Activated T-helper 1 cell treated with anti-CD3 and anti-CD28 coated beads, Interleukin-12 subunit alpha, Interleukin-12 subunit beta, Interleukin-2, Interleukin-4 antibody, amounts not matched to agents 30 ng/mL and 10 ng/mL and 1 ng/mL, durations not matched to agents 14 hours and 24 hours and 36 hours (primary cell): ENCODE measurements at regions not wholly inside any gene's neighbourhood (a gene's known extent, or its start where the extent isn't known, plus 50 kb on each side); places are given as distances from the start of the nearest gene placed in this dataset.

Experiments used
- DNase-seq: peaks from one replicate; pipeline ENCODE4 v3.0.0; 2021; ENCODE audit warnings: low spot score
- H3K27ac Mint-ChIP-seq: one replicate; pipeline ENCODE4 v1.8.0; 2021; ENCODE audit warnings: mild to moderate bottlenecking, mixed read lengths
- H3K27me3 Mint-ChIP-seq: one replicate; pipeline ENCODE4 v1.8.0; 2022; ENCODE audit warnings: mild to moderate bottlenecking, moderate library complexity, mixed read lengths; ENCODE audit not compliant: insufficient read depth
- H3K36me3 Mint-ChIP-seq: one replicate; pipeline ENCODE4 v1.8.0; 2021; ENCODE audit warnings: low read depth, mixed read lengths
- H3K4me1 Mint-ChIP-seq: one replicate; pipeline ENCODE4 v1.8.0; 2021; ENCODE audit warnings: low read depth, mixed read lengths
- H3K4me3 Mint-ChIP-seq: one replicate; pipeline ENCODE4 v1.8.0; 2021; ENCODE audit warnings: mild to moderate bottlenecking, moderate library complexity, mixed read lengths
- H3K9me3 Mint-ChIP-seq: one replicate; pipeline ENCODE4 v1.8.0; 2021; ENCODE audit warnings: mixed read lengths
- intact Hi-C: fragments of 100-400 bp; cut with micrococcal nuclease; formaldehyde crosslinking; loops from one replicate; pipeline ENCODE4 v1.15.1; 2024

- Mint-ChIP-seq H3K27ac (no peak overlapping the region), H3K4me3 (no peak overlapping the region), H3K27me3 (no peaks in the 10 kb centered on the region), H3K9me3 (no peaks in the 10 kb centered on the region), H3K4me1 (no peaks in the 10 kb centered on the region), H3K36me3 (no peaks in the 10 kb centered on the region)
- intact Hi-C loops, result no loop called here
- no peak for DNase-seq
Observed at GRCh38 chr18:78689606-78690005, 290.0 kb upstream of the SALL3 start.

GRCh38 chr18:78692105-78692504 is 287.5 kb upstream of the SALL3 start:
- no peak for DNase-seq
- Mint-ChIP-seq H3K27ac (no peak overlapping the region), H3K36me3 (no peaks in the 10 kb centered on the region), H3K9me3 (no peaks in the 10 kb centered on the region), H3K4me3 (no peak overlapping the region), H3K4me1 (no peaks in the 10 kb centered on the region), H3K27me3 (no peaks in the 10 kb centered on the region)
- intact Hi-C loops, result no loop called here

GRCh38 chr18:78693429-78693828 is 286.2 kb upstream of the SALL3 start:
- H3K27me3 Mint-ChIP-seq, result no peaks in the 10 kb centered on the region
- intact Hi-C loops, result no loop called here

GRCh38 chr18:78696698-78697435 is 282.8 kb upstream of the SALL3 start:
- no peak for DNase-seq
- Mint-ChIP-seq H3K9me3 (no peaks in the 10 kb centered on the region), H3K27ac (no peak overlapping the region)

More at GRCh38 chr18:78693429-78693828, 286.2 kb upstream of the SALL3 start:
- DNase-seq, result no peak
- Mint-ChIP-seq H3K4me1 (no peaks in the 10 kb centered on the region), H3K27ac (no peak overlapping the region), H3K4me3 (no peak overlapping the region), H3K36me3 (no peaks in the 10 kb centered on the region), H3K9me3 (no peaks in the 10 kb centered on the region)

GRCh38 chr18:78697446-78697845 is 282.2 kb upstream of the SALL3 start:
- intact Hi-C loops, result no loop called here
- no peak overlapping the region for H3K27ac Mint-ChIP-seq
- no peaks in the 10 kb centered on the region for H3K4me1 Mint-ChIP-seq
- H3K4me3 Mint-ChIP-seq, result no peak overlapping the region
- DNase-seq, result no peak
- H3K36me3 Mint-ChIP-seq, result no peaks in the 10 kb centered on the region
- H3K9me3 Mint-ChIP-seq, result no peaks in the 10 kb centered on the region
- H3K27me3 Mint-ChIP-seq, result no peaks in the 10 kb centered on the region

More at GRCh38 chr18:78696698-78697435, 282.8 kb upstream of the SALL3 start:
- Mint-ChIP-seq H3K36me3 (no peaks in the 10 kb centered on the region), H3K27me3 (no peaks in the 10 kb centered on the region), H3K4me3 (no peak overlapping the region), H3K4me1 (no peaks in the 10 kb centered on the region)
- intact Hi-C loops, result no loop called here

GRCh38 chr18:78698914-78699313 is 280.7 kb upstream of the SALL3 start:
- intact Hi-C loops, result no loop called here
- H3K9me3 Mint-ChIP-seq, result peaks cover 4% of the 10 kb centered on the region
- H3K27me3 Mint-ChIP-seq, result no peaks in the 10 kb centered on the region
- H3K4me1 Mint-ChIP-seq, result no peaks in the 10 kb centered on the region
- H3K4me3 Mint-ChIP-seq, result no peak overlapping the region
- H3K36me3 Mint-ChIP-seq, result no peaks in the 10 kb centered on the region
- no peak overlapping the region for H3K27ac Mint-ChIP-seq
- no peak for DNase-seq

GRCh38 chr18:78699499-78699898 is 280.1 kb upstream of the SALL3 start:
- H3K4me3 Mint-ChIP-seq, result no peak overlapping the region
- H3K36me3 Mint-ChIP-seq, result no peaks in the 10 kb centered on the region
- H3K9me3 Mint-ChIP-seq, result peaks cover 5% of the 10 kb centered on the region
- no peaks in the 10 kb centered on the region for H3K27me3 Mint-ChIP-seq
- H3K4me1 Mint-ChIP-seq, result no peaks in the 10 kb centered on the region
- no peak for DNase-seq
- no peak overlapping the region for H3K27ac Mint-ChIP-seq
- intact Hi-C loops, result no loop called here

- H3K36me3 Mint-ChIP-seq, result no peaks in the 10 kb centered on the region
- H3K4me1 Mint-ChIP-seq, result no peaks in the 10 kb centered on the region
- no peak overlapping the region for H3K4me3 Mint-ChIP-seq
Observed at GRCh38 chr18:78701771-78702396, 277.7 kb upstream of the SALL3 start.

GRCh38 chr18:78703291-78703690 is 276.3 kb upstream of the SALL3 start:
- peaks cover 5% of the 10 kb centered on the region for H3K9me3 Mint-ChIP-seq
- no peak overlapping the region for H3K4me3 Mint-ChIP-seq
- no peaks in the 10 kb centered on the region for H3K36me3 Mint-ChIP-seq
- intact Hi-C loops, result no loop called here
- no peaks in the 10 kb centered on the region for H3K27me3 Mint-ChIP-seq
- H3K4me1 Mint-ChIP-seq, result no peaks in the 10 kb centered on the region
- no peak for DNase-seq
- no peak overlapping the region for H3K27ac Mint-ChIP-seq

More at GRCh38 chr18:78701771-78702396, 277.7 kb upstream of the SALL3 start:
- no peaks in the 10 kb centered on the region for H3K27me3 Mint-ChIP-seq
- no peak for DNase-seq
- H3K27ac Mint-ChIP-seq, result no peak overlapping the region
- peaks cover 5% of the 10 kb centered on the region for H3K9me3 Mint-ChIP-seq
- intact Hi-C loops, result no loop called here

- DNase-seq, result no peak
- Mint-ChIP-seq H3K36me3 (no peaks in the 10 kb centered on the region), H3K27ac (no peak overlapping the region), H3K4me1 (no peaks in the 10 kb centered on the region), H3K27me3 (no peaks in the 10 kb centered on the region), H3K4me3 (no peak overlapping the region), H3K9me3 (peaks cover 13% of the 10 kb centered on the region)
- intact Hi-C loops, result no loop called here
Observed at GRCh38 chr18:78704971-78705461, 274.6 kb upstream of the SALL3 start.

- H3K4me3 Mint-ChIP-seq, result no peak overlapping the region
- H3K27me3 Mint-ChIP-seq, result no peaks in the 10 kb centered on the region
- DNase-seq, result no peak
- peaks cover 9% of the 10 kb centered on the region for H3K9me3 Mint-ChIP-seq
- no peaks in the 10 kb centered on the region for H3K36me3 Mint-ChIP-seq
- H3K27ac Mint-ChIP-seq, result no peak overlapping the region
- H3K4me1 Mint-ChIP-seq, result no peaks in the 10 kb centered on the region
- intact Hi-C loops, result no loop called here
Observed at GRCh38 chr18:78709261-78709809, 270.3 kb upstream of the SALL3 start.

GRCh38 chr18:78711316-78711715 is 268.3 kb upstream of the SALL3 start:
- DNase-seq, result no peak
- Mint-ChIP-seq H3K4me3 (no peak overlapping the region), H3K27ac (no peak overlapping the region), H3K36me3 (no peaks in the 10 kb centered on the region), H3K4me1 (no peaks in the 10 kb centered on the region), H3K9me3 (peaks cover 9% of the 10 kb centered on the region), H3K27me3 (no peaks in the 10 kb centered on the region)
- intact Hi-C loops, result no loop called here

- no peaks in the 10 kb centered on the region for H3K36me3 Mint-ChIP-seq
Observed at GRCh38 chr18:78711971-78712370, 267.6 kb upstream of the SALL3 start.

More at GRCh38 chr18:78711971-78712370, 267.6 kb upstream of the SALL3 start:
- Mint-ChIP-seq H3K9me3 (peaks cover 9% of the 10 kb centered on the region), H3K27me3 (no peaks in the 10 kb centered on the region), H3K27ac (no peak overlapping the region), H3K4me1 (no peaks in the 10 kb centered on the region), H3K4me3 (no peak overlapping the region)
- intact Hi-C loops, result no loop called here
- DNase-seq, result no peak
